HG02678 (cell line): ENCODE measurements at regions not wholly inside any gene's neighbourhood (a gene's known extent, or its start where the extent isn't known, plus 50 kb on each side); places are given as distances from the start of the nearest gene placed in this dataset.

Source experiments
- ATAC-seq: cut with Tn5 transposase; IDR thresholded peaks from one replicate; pipeline ENCODE4 v1.9.1; 2021; ENCODE audit warnings: mild to moderate bottlenecking, moderate library complexity; ENCODE audit not compliant: unreplicated experiment

GRCh38 chr4:135239964-135240363 is 1038.4 kb upstream of the PABPC4L start:
- ATAC-seq, result no peak

GRCh38 chr4:135238940-135239339 is 1037.4 kb upstream of the PABPC4L start:
- ATAC-seq, result no peak

GRCh38 chr4:135236048-135236447 is 1034.5 kb upstream of the PABPC4L start:
- no peak for ATAC-seq

- ATAC-seq, result no peak
Measured at GRCh38 chr4:135227842-135228241, 1026.3 kb upstream of the PABPC4L start.

- no peak for ATAC-seq
Measured at GRCh38 chr4:135225551-135225950, 1024.0 kb upstream of the PABPC4L start.

- ATAC-seq, result no peak
Measured at GRCh38 chr4:135210341-135210740, 1008.8 kb upstream of the PABPC4L start.

GRCh38 chr4:135207531-135207930 is 1005.9 kb upstream of the PABPC4L start:
- ATAC-seq, result no peak

GRCh38 chr4:135204311-135204710 is 1002.7 kb upstream of the PABPC4L start:
- ATAC-seq, result no peak

GRCh38 chr4:135201081-135201480 is 999.5 kb upstream of the PABPC4L start:
- no peak for ATAC-seq

- ATAC-seq, result no peak
Measured at GRCh38 chr4:135197641-135198040, 996.1 kb upstream of the PABPC4L start.

- no peak for ATAC-seq
Measured at GRCh38 chr4:135194477-135194876, 992.9 kb upstream of the PABPC4L start.

- ATAC-seq, result no peak
Measured at GRCh38 chr4:135192751-135193535, 991.4 kb upstream of the PABPC4L start.

- ATAC-seq, result no peak
Measured at GRCh38 chr4:135191596-135191995, 990.0 kb upstream of the PABPC4L start.

- no peak for ATAC-seq
Measured at GRCh38 chr4:135186002-135186401, 984.4 kb upstream of the PABPC4L start.

GRCh38 chr4:135185256-135185655 is 983.7 kb upstream of the PABPC4L start:
- no peak for ATAC-seq

GRCh38 chr4:135184715-135185114 is 983.1 kb upstream of the PABPC4L start:
- ATAC-seq, result no peak

- ATAC-seq, result no peak
Measured at GRCh38 chr4:135177321-135177720, 975.7 kb upstream of the PABPC4L start.

- no peak for ATAC-seq
Measured at GRCh38 chr4:135166661-135167060, 965.1 kb upstream of the PABPC4L start.

- ATAC-seq, result no peak
Measured at GRCh38 chr4:135164601-135165000, 963.0 kb upstream of the PABPC4L start.

- no peak for ATAC-seq
Measured at GRCh38 chr4:135144498-135144897, 942.9 kb upstream of the PABPC4L start.

GRCh38 chr4:135124196-135124595 is 922.6 kb upstream of the PABPC4L start:
- ATAC-seq, result no peak

- no peak for ATAC-seq
Measured at GRCh38 chr4:135123632-135124031, 922.0 kb upstream of the PABPC4L start.

- no peak for ATAC-seq
Measured at GRCh38 chr4:135122457-135122856, 920.9 kb upstream of the PABPC4L start.
